Tibial nerve (tissue), 4 donors: ENCODE measurements at regions not wholly inside any gene's neighbourhood (a gene's known extent, or its start where the extent isn't known, plus 50 kb on each side); places are given as distances from the start of the nearest gene placed in this dataset.

Source experiments
- DNase-seq, 2 donors: peaks; one replicate each; pipeline ENCODE4 v3.0.0-alpha.2; 2019; ENCODE audit warnings: low spot score in 2 of 2
- H3K27ac ChIP-seq, 4 donors: fragments of 200-600 bp; sonication (generic) in 3 of 4; one replicate each; pipeline ENCODE4 v1.5.1; 2017 to 2019; ENCODE audit warnings: mild to moderate bottlenecking in 1 of 4
- H3K27me3 ChIP-seq, 2 donors: fragments of 200-600 bp; sonication (generic) in 1 of 2; one replicate each; pipeline versions ENCODE4 v1.5.1 to v1.6.0; 2017 to 2019
- H3K36me3 ChIP-seq, 3 donors: fragments of 200-600 bp; sonication (generic); one replicate each; pipeline ENCODE4 v1.5.1; 2018 to 2019
- H3K4me1 ChIP-seq, 4 donors: fragments of 200-600 bp; sonication (generic) in 3 of 4; one replicate each; pipeline ENCODE4 v1.5.1; 2017 to 2019
- H3K4me3 ChIP-seq, 4 donors: fragments of 200-600 bp; sonication (generic) in 3 of 4; one replicate each; pipeline ENCODE4 v1.5.1; 2017 to 2019; ENCODE audit warnings: mild to moderate bottlenecking in 1 of 4, moderate library complexity in 1 of 4
- H3K9me3 ChIP-seq, 4 donors: fragments of 200-600 bp; sonication (generic) in 3 of 4; one replicate each; pipeline ENCODE4 v1.5.1; 2017 to 2019
- CTCF ChIP-seq, 5 experiments: fragments of 200-600 bp in 3 of 5; fragments of 450-650 bp in 2 of 5; sonication (generic) in 3 of 5; IDR thresholded peaks; one replicate each; pipeline ENCODE4 v1.5.1; 2016 to 2019; ENCODE audit warnings: antibody characterized with exemption in 5 of 5, mild to moderate bottlenecking in 3 of 5, moderate library complexity in 2 of 5
- EP300 ChIP-seq, 2 donors: sonication (generic); formaldehyde crosslinking; IDR thresholded peaks; one replicate each; pipeline ENCODE4 v1.6.1; 2017; ENCODE audit warnings: antibody characterized with exemption in 2 of 2, mild to moderate bottlenecking in 1 of 2
- POLR2A ChIP-seq, 2 donors: fragments of 450-650 bp; IDR thresholded peaks; one replicate each; pipeline ENCODE4 v1.6.1; 2017; ENCODE audit warnings: antibody characterized with exemption in 2 of 2, mild to moderate bottlenecking in 2 of 2, moderate library complexity in 2 of 2
- WGBS, 2 donors: methylation state at CpG; one replicate each; pipeline ENCODE4 v1.1.5; 2018; 5-methylcytosine and 5-hydroxymethylcytosine counted together

DNA sequence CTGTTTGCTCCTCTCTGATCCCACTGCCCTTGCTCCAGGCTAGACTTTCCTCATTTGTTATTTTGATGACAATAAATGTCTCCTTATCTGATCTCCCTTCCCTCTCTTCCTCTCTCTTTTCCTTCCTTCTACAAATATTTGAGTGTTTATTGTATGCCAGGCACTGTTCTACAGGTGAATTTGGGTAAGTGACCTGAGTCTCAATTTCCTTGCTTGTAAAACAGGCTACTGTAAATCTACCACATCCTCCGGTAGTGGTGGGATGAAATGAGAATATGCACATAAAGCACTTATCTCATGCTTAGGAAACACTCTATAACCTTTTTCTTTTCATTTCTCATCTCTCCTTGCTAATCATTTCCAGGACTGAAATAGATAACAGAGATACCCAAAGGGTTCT lies 86.4 kb downstream of the HMHB1 start:
- TF ChIP-seq POLR2A (IDR thresholded peaks at IDR 0.05) (no peak), CTCF (IDR thresholded peaks at IDR 0.05) (no peak)
- WGBS, 2 donors, result 95 to 97% methylated on average over 1 of the region's 1 CpG
- no peak for DNase-seq
- Histone ChIP-seq H3K4me1 (peaks cover 0 to 3% (median 0%) of the 10 kb centered on the region in 4 donors), H3K27me3 (no peaks in the 10 kb centered on the region), H3K4me3 (no peak overlapping the region), H3K27ac (no peak overlapping the region), H3K9me3 (no peaks in the 10 kb centered on the region), H3K36me3 (no peaks in the 10 kb centered on the region)

GRCh38 chr5:143898916-143899591 lies 87.1 kb downstream of the HMHB1 start:
- DNase-seq, result no peak
- Histone ChIP-seq H3K4me1 (peaks cover 0 to 3% (median 0%) of the 10 kb centered on the region in 4 donors), H3K27ac (no peak overlapping the region), H3K27me3 (no peaks in the 10 kb centered on the region), H3K4me3 (no peak overlapping the region), H3K36me3 (no peaks in the 10 kb centered on the region), H3K9me3 (no peaks in the 10 kb centered on the region)
- whole genome bisulfite sequencing, 2 donors, result 65 to 70% methylated on average over 6 of the region's 6 CpGs
- no peak for TF ChIP-seq POLR2A (IDR thresholded peaks at IDR 0.05)
- TF ChIP-seq EP300 (IDR thresholded peaks at IDR 0.05), result no peak
- no peak for TF ChIP-seq CTCF (IDR thresholded peaks at IDR 0.05)

GRCh38 chr5:143908959-143909358 lies 97.0 kb downstream of the HMHB1 start:
- Histone ChIP-seq H3K9me3 (no peaks in the 10 kb centered on the region), H3K4me3 (no peak overlapping the region), H3K27me3 (no peaks in the 10 kb centered on the region), H3K27ac (no peak overlapping the region), H3K4me1 (no peaks in the 10 kb centered on the region), H3K36me3 (no peaks in the 10 kb centered on the region)
- no peak for DNase-seq
- WGBS, 2 donors, result 96 to 100% methylated on average over 1 of the region's 1 CpG
- TF ChIP-seq EP300 (IDR thresholded peaks at IDR 0.05), result no peak
- TF ChIP-seq POLR2A (IDR thresholded peaks at IDR 0.05), result no peak
- no peak for TF ChIP-seq CTCF (IDR thresholded peaks at IDR 0.05)

DNA sequence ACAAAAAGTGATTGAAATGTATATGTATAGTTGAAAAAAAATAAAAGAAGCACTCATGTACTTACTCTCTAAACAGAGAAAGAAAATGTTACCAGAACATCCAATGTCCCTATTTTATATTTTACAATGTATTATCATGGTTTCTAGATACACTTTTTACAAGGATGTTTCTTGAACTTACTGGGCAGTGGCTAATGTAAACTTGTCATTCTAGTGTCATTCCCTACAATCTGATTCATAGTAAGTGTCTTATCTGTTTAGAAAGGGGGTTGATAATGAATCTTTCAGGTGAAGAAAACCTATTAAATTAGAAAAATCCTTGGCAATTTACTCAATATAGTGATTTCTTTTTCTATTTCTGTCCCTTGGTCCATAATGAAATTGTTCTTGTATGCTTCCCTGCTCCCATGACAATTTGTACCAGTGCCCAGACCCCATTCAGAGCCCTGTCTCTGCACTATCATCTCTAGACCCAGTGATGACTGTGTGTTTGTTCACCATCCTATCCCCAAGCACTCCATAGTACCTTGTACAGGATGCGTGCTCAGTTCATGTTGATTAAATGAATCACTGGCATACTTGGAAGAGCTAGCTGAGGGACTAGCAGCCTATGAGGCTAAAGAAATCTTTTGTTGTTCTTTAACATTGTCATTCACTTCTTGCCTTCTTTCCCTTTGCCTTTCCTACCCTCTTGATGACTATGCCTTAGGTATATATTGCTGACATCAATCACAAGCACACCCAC lies 101.2 kb downstream of the HMHB1 start:
- TF ChIP-seq CTCF (IDR thresholded peaks at IDR 0.05), result no peak
- no peak for TF ChIP-seq EP300 (IDR thresholded peaks at IDR 0.05)
- TF ChIP-seq POLR2A (IDR thresholded peaks at IDR 0.05), result no peak
- Histone ChIP-seq H3K4me1 (peaks cover 0 to 5% (median 0%) of the 10 kb centered on the region in 4 donors), H3K36me3 (no peaks in the 10 kb centered on the region), H3K27me3 (no peaks in the 10 kb centered on the region), H3K4me3 (no peak overlapping the region), H3K27ac (no peak overlapping the region), H3K9me3 (no peaks in the 10 kb centered on the region)
- 100% methylated on average over 1 of the region's 1 CpG for WGBS, 2 donors
- no peak for DNase-seq

DNA sequence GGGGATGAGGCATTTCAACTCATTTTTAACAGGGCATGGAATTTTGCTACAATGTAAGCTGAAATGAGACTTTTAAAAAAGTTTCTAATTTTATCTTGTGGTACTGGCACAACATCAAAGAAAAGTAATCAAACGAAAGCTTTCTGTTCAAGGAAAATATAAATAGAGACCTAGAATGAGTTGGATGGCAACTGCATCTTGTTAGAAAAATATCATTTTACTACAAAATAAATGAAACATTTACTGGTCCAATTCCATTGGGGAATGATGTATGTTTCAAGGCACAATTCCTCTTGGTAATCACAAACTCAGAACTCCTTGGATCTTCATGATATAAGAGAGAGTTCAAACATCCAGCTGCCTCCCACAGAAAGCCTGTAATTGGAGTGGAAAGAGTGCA lies 102.8 kb downstream of the HMHB1 start:
- WGBS, 2 donors, result 19 to 20% methylated on average over 1 of the region's 1 CpG
- Histone ChIP-seq H3K27ac (no peak overlapping the region), H3K36me3 (no peaks in the 10 kb centered on the region), H3K4me1 (peaks cover 0 to 5% (median 0%) of the 10 kb centered on the region in 4 donors), H3K27me3 (no peaks in the 10 kb centered on the region), H3K9me3 (no peaks in the 10 kb centered on the region), H3K4me3 (no peak overlapping the region)
- DNase-seq, result no peak
- no peak for TF ChIP-seq POLR2A (IDR thresholded peaks at IDR 0.05)
- no peak for TF ChIP-seq EP300 (IDR thresholded peaks at IDR 0.05)
- no peak for TF ChIP-seq CTCF (IDR thresholded peaks at IDR 0.05)
